ENCODE measurements at regions not wholly inside any gene's neighbourhood (a gene's known extent, or its start where the extent isn't known, plus 50 kb on each side); places are given as distances from the start of the nearest gene placed in this dataset.

DNA sequence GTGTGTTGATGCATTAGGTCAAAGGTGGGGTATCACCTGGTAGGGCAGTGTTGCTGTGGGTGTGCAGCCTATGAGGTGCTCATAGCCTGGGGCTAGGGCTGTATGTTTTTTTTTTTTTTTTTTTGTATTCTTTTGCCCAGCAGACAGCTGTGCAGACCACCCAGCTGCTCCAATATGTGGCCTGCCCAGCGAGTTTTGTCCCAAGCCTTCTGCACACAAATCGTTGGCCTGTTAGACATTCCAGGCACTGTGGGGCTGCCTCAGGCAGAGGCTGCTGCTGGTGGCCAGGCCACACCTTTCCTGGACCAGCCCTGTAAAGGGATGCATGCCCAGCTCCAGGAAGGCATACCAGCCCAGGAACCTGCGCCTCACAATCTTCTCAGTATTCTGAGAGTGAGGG, 348.5 kb downstream of the JRKL start:
- no peak for TF ChIP-seq EZH2phosphoT487 (conservative IDR thresholded peaks at IDR 0.05; ENCODE audit: low read length)
- TF ChIP-seq, protein P1, sequence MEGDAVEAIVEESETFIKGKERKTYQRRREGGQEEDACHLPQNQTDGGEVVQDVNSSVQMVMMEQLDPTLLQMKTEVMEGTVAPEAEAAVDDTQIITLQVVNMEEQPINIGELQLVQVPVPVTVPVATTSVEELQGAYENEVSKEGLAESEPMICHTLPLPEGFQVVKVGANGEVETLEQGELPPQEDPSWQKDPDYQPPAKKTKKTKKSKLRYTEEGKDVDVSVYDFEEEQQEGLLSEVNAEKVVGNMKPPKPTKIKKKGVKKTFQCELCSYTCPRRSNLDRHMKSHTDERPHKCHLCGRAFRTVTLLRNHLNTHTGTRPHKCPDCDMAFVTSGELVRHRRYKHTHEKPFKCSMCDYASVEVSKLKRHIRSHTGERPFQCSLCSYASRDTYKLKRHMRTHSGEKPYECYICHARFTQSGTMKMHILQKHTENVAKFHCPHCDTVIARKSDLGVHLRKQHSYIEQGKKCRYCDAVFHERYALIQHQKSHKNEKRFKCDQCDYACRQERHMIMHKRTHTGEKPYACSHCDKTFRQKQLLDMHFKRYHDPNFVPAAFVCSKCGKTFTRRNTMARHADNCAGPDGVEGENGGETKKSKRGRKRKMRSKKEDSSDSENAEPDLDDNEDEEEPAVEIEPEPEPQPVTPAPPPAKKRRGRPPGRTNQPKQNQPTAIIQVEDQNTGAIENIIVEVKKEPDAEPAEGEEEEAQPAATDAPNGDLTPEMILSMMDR (IDR thresholded peaks at IDR 0.05; ENCODE audit: insufficient read depth, low read length, poor library complexity, severe bottlenecking), result no peak
- no peaks in the 10 kb centered on the region for H4K20me1 ChIP-seq (ENCODE audit: low read depth, low read length)
- no peak overlapping the region for H3K27ac ChIP-seq (ENCODE audit: low read depth, low read length)
- no peaks in the 10 kb centered on the region for H3F3A ChIP-seq (ENCODE audit: insufficient read depth)
- H3K79me2 ChIP-seq (ENCODE audit: insufficient read depth, low read length), result no peaks in the 10 kb centered on the region
- H2AFZ ChIP-seq (ENCODE audit: low read depth, low read length, severe bottlenecking), result no peak overlapping the region
- no peaks in the 10 kb centered on the region for H3K36me3 ChIP-seq (ENCODE audit: low read length)
- H3K27me3 ChIP-seq (ENCODE audit: low read length), result no peaks in the 10 kb centered on the region
- no peak overlapping the region for H3K9ac ChIP-seq (ENCODE audit: low read length)
- no peaks in the 10 kb centered on the region for H3K9me2 ChIP-seq (replicated peaks; ENCODE audit: insufficient read depth, low read length)
- H3K9me3 ChIP-seq (ENCODE audit: insufficient read depth, low read length), result no peaks in the 10 kb centered on the region
- H3K4me2 ChIP-seq (ENCODE audit: low read depth, low read length, poor library complexity, severe bottlenecking), result no peak overlapping the region
- no peak overlapping the region for H3K4me3 ChIP-seq (ENCODE audit: insufficient read depth, low read length, poor library complexity, severe bottlenecking)

DNA sequence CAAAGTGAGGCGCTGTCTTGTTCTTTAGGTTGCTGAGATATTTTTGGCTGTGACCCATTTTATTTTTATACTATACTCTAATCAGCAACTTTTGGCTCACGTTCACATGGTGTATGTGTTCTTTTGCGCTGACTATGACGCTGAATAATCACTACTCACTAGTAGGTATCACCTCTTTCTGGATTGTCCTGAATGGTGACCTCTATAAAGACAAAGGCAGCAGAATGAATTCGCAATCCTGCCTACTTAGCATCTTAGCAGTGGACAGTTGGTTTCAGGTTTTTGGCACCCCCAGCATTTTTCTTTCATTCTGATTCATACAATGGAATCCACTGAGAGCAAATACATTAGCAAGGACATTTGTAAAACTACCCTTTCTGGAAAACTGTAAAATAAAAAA, 351.3 kb downstream of the JRKL start:
- H3K4me2 ChIP-seq (ENCODE audit: low read depth, low read length, poor library complexity, severe bottlenecking), result no peak overlapping the region
- H3K9me2 ChIP-seq (replicated peaks; ENCODE audit: insufficient read depth, low read length), result no peaks in the 10 kb centered on the region
- H3K79me2 ChIP-seq (ENCODE audit: insufficient read depth, low read length), result no peaks in the 10 kb centered on the region
- H2AFZ ChIP-seq (ENCODE audit: low read depth, low read length, severe bottlenecking), result no peak overlapping the region
- no peaks in the 10 kb centered on the region for H3F3A ChIP-seq (ENCODE audit: insufficient read depth)
- no peaks in the 10 kb centered on the region for H3K36me3 ChIP-seq (ENCODE audit: low read length)
- no peak overlapping the region for H3K9ac ChIP-seq (ENCODE audit: low read length)
- H3K9me3 ChIP-seq (ENCODE audit: insufficient read depth, low read length), result no peaks in the 10 kb centered on the region
- H3K4me3 ChIP-seq (ENCODE audit: insufficient read depth, low read length, poor library complexity, severe bottlenecking), result no peak overlapping the region
- H3K27me3 ChIP-seq (ENCODE audit: low read length), result no peaks in the 10 kb centered on the region
- TF ChIP-seq, protein P1 (IDR thresholded peaks at IDR 0.05; ENCODE audit: insufficient read depth, low read length, poor library complexity, severe bottlenecking), result no peak
- TF ChIP-seq EZH2phosphoT487 (conservative IDR thresholded peaks at IDR 0.05; ENCODE audit: low read length), result no peak
- no peak overlapping the region for H3K27ac ChIP-seq (ENCODE audit: low read depth, low read length)
- no peaks in the 10 kb centered on the region for H4K20me1 ChIP-seq (ENCODE audit: low read depth, low read length)

DNA sequence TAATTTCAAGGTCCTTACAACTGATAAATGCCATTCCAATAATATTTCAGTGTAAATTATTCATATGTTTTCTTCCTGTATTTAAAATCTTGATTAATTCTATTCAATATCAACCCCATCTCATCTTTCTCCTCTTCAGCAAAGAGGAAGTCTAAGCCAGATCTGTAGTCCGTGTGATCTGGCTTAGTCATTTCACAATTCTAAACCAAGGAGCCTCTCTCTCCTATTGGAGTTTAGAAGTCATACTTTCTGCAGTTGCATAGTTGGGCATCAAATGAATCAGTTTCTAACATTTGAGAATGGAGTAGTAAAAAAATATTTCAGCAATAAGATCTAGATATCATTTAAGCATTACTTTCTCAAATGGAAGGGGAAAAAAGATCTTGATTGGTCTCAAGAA, 354.9 kb downstream of the JRKL start:
- Histone ChIP-seq H3K27ac (ENCODE audit: low read depth, low read length) (no peak overlapping the region), H3K4me2 (ENCODE audit: low read depth, low read length, poor library complexity, severe bottlenecking) (no peak overlapping the region), H3K9me3 (ENCODE audit: insufficient read depth, low read length) (no peaks in the 10 kb centered on the region), H3K36me3 (ENCODE audit: low read length) (no peaks in the 10 kb centered on the region), H3K4me3 (ENCODE audit: insufficient read depth, low read length, poor library complexity, severe bottlenecking) (no peak overlapping the region), H3K27me3 (ENCODE audit: low read length) (no peaks in the 10 kb centered on the region), H3K9me2 (replicated peaks; ENCODE audit: insufficient read depth, low read length) (no peaks in the 10 kb centered on the region), H3K79me2 (ENCODE audit: insufficient read depth, low read length) (no peaks in the 10 kb centered on the region), H4K20me1 (ENCODE audit: low read depth, low read length) (no peaks in the 10 kb centered on the region), H3F3A (ENCODE audit: insufficient read depth) (no peaks in the 10 kb centered on the region), H3K9ac (ENCODE audit: low read length) (no peak overlapping the region), H2AFZ (ENCODE audit: low read depth, low read length, severe bottlenecking) (no peak overlapping the region)
- TF ChIP-seq, protein P1 (IDR thresholded peaks at IDR 0.05; ENCODE audit: insufficient read depth, low read length, poor library complexity, severe bottlenecking), result no peak
- TF ChIP-seq EZH2phosphoT487 (conservative IDR thresholded peaks at IDR 0.05; ENCODE audit: low read length), result no peak
